Right lobe of liver (tissue), 4 donors: ENCODE measurements at regions not wholly inside any gene's neighbourhood (a gene's known extent, or its start where the extent isn't known, plus 50 kb on each side); places are given as distances from the start of the nearest gene placed in this dataset.

Source experiments
- POLR2A ChIP-seq: fragments of 450-650 bp; IDR thresholded peaks from one replicate; pipeline ENCODE4 v1.6.1; 2017; ENCODE audit warnings: antibody characterized with exemption, mild to moderate bottlenecking
- TF ChIP-seq, protein P1 (sequence below), 4 donors: fragments of 200-600 bp in 3 of 4; fragments of 450-650 bp in 1 of 4; IDR thresholded peaks; one replicate each; pipeline versions ENCODE4 v1.5.1 to v1.8.0; 2016 to 2022; ENCODE audit warnings: antibody characterized with exemption in 4 of 4, mild to moderate bottlenecking in 2 of 4
- donor health status: DM: no; HTN: no; CAD: no.
- donor health status: DM: no; HTN: no; CAD: no.
- donor health status: DM: no; HTN: yes; CAD: no.

DNA sequence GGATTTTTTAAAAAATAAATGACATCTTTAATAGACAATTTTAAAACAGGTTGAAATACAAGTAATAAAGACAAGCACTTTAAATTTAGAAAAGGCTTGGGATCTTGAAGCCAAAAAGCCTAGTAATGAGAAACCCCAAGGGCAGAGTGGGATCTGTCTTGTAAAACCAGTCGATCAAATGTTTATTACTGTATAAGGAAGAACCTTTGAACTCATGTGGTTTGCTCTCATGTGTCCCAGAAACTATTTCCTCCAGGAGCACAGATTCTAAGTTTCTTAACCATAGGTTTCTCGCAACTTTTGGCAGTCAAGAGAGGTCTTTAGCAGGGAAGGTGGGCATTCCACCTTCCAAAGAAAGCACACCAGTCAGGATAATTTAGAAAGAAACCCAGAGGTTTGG, 541.7 kb upstream of the BTBD3 start:
- TF ChIP-seq, protein P1, sequence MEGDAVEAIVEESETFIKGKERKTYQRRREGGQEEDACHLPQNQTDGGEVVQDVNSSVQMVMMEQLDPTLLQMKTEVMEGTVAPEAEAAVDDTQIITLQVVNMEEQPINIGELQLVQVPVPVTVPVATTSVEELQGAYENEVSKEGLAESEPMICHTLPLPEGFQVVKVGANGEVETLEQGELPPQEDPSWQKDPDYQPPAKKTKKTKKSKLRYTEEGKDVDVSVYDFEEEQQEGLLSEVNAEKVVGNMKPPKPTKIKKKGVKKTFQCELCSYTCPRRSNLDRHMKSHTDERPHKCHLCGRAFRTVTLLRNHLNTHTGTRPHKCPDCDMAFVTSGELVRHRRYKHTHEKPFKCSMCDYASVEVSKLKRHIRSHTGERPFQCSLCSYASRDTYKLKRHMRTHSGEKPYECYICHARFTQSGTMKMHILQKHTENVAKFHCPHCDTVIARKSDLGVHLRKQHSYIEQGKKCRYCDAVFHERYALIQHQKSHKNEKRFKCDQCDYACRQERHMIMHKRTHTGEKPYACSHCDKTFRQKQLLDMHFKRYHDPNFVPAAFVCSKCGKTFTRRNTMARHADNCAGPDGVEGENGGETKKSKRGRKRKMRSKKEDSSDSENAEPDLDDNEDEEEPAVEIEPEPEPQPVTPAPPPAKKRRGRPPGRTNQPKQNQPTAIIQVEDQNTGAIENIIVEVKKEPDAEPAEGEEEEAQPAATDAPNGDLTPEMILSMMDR (IDR thresholded peaks at IDR 0.05) = no peak
- TF ChIP-seq POLR2A = no peak
